ENCODE measurements at regions not wholly inside any gene's neighbourhood (a gene's known extent, or its start where the extent isn't known, plus 50 kb on each side); places are given as distances from the start of the nearest gene placed in this dataset.

GRCh38 chr20:52601295-52601971 is 370.7 kb upstream of the TSHZ2 start:
- no peak for DNase-seq (ENCODE audit: low read depth, low spot score)
- no peak overlapping the region for H3K27ac ChIP-seq

GRCh38 chr20:52596256-52596655 is 375.9 kb upstream of the TSHZ2 start:
- DNase-seq (ENCODE audit: low read depth, low spot score), result no peak
- H3K27ac ChIP-seq, result no peak overlapping the region

GRCh38 chr20:52595518-52595917 is 376.6 kb upstream of the TSHZ2 start:
- no peak overlapping the region for H3K27ac ChIP-seq
- DNase-seq (ENCODE audit: low read depth, low spot score), result no peak

- DNase-seq (ENCODE audit: low read depth, low spot score), result no peak
- H3K27ac ChIP-seq, result no peak overlapping the region
Measured at GRCh38 chr20:52593654-52594053, 378.5 kb upstream of the TSHZ2 start.

- DNase-seq (ENCODE audit: low read depth, low spot score), result no peak
- H3K27ac ChIP-seq, result no peak overlapping the region
Measured at GRCh38 chr20:52592567-52592966, 379.6 kb upstream of the TSHZ2 start.

- peak overlapping the region; percentile 26 for H3K27ac ChIP-seq
- DNase-seq (ENCODE audit: low read depth, low spot score), result no peak
Measured at GRCh38 chr20:52590100-52590499, 382.1 kb upstream of the TSHZ2 start.

GRCh38 chr20:52589251-52589812 is 382.8 kb upstream of the TSHZ2 start:
- DNase-seq (ENCODE audit: low read depth, low spot score), result no peak
- H3K27ac ChIP-seq, result peak overlapping the region; percentile 26

- DNase-seq (ENCODE audit: low read depth, low spot score), result no peak
- peak overlapping the region; percentile 24 for H3K27ac ChIP-seq
Measured at GRCh38 chr20:52586660-52587059, 385.5 kb upstream of the TSHZ2 start.

- DNase-seq (ENCODE audit: low read depth, low spot score), result no peak
- no peak overlapping the region for H3K27ac ChIP-seq
Measured at GRCh38 chr20:52585333-52585732, 386.8 kb upstream of the TSHZ2 start.

- H3K27ac ChIP-seq, result no peak overlapping the region
- DNase-seq (ENCODE audit: low read depth, low spot score), result no peak
Measured at GRCh38 chr20:52578559-52578958, 387.0 kb upstream of the ZFP64 start.

- no peak overlapping the region for H3K27ac ChIP-seq
Measured at GRCh38 chr20:52577696-52578095, 386.1 kb upstream of the ZFP64 start.

GRCh38 chr20:52572687-52573086 is 381.1 kb upstream of the ZFP64 start:
- no peak overlapping the region for H3K27ac ChIP-seq
- no peak for DNase-seq (ENCODE audit: low read depth, low spot score)

More at GRCh38 chr20:52577696-52578095, 386.1 kb upstream of the ZFP64 start:
- no peak for DNase-seq (ENCODE audit: low read depth, low spot score)

- no peak overlapping the region for H3K27ac ChIP-seq
- DNase-seq (ENCODE audit: low read depth, low spot score), result no peak
Measured at GRCh38 chr20:52569201-52569600, 377.6 kb upstream of the ZFP64 start.

GRCh38 chr20:52565614-52566013 is 374.0 kb upstream of the ZFP64 start:
- DNase-seq (ENCODE audit: low read depth, low spot score), result no peak
- H3K27ac ChIP-seq, result peak overlapping the region; percentile 17

GRCh38 chr20:52564594-52564993 is 373.0 kb upstream of the ZFP64 start:
- no peak for DNase-seq (ENCODE audit: low read depth, low spot score)
- no peak overlapping the region for H3K27ac ChIP-seq

- H3K27ac ChIP-seq, result peak overlapping the region; percentile 68
- DNase-seq (ENCODE audit: low read depth, low spot score), result peak; percentile 58
Measured at GRCh38 chr20:52552181-52552872, 360.7 kb upstream of the ZFP64 start.

- no peak for DNase-seq (ENCODE audit: low read depth, low spot score)
- H3K27ac ChIP-seq, result no peak overlapping the region
Measured at GRCh38 chr20:52542131-52542530, 350.6 kb upstream of the ZFP64 start.

GRCh38 chr20:52540509-52540908 is 348.9 kb upstream of the ZFP64 start:
- H3K27ac ChIP-seq, result no peak overlapping the region
- DNase-seq (ENCODE audit: low read depth, low spot score), result no peak

- DNase-seq (ENCODE audit: low read depth, low spot score), result no peak
- no peak overlapping the region for H3K27ac ChIP-seq
Measured at GRCh38 chr20:52539891-52540290, 348.3 kb upstream of the ZFP64 start.

GRCh38 chr20:52536841-52537400 is 345.3 kb upstream of the ZFP64 start:
- DNase-seq (ENCODE audit: low read depth, low spot score), result no peak
- H3K27ac ChIP-seq, result no peak overlapping the region

- no peak overlapping the region for H3K27ac ChIP-seq
- DNase-seq (ENCODE audit: low read depth, low spot score), result no peak
Measured at GRCh38 chr20:52536040-52536439, 344.5 kb upstream of the ZFP64 start.
